NCI-H69 (cell line): ENCODE measurements at regions not wholly inside any gene's neighbourhood (a gene's known extent, or its start where the extent isn't known, plus 50 kb on each side); places are given as distances from the start of the nearest gene placed in this dataset.

Experiments used
- DNase-seq: peaks from one replicate; lab custom pipeline; 2025; lab: John Stamatoyannopoulos, UW

DNA sequence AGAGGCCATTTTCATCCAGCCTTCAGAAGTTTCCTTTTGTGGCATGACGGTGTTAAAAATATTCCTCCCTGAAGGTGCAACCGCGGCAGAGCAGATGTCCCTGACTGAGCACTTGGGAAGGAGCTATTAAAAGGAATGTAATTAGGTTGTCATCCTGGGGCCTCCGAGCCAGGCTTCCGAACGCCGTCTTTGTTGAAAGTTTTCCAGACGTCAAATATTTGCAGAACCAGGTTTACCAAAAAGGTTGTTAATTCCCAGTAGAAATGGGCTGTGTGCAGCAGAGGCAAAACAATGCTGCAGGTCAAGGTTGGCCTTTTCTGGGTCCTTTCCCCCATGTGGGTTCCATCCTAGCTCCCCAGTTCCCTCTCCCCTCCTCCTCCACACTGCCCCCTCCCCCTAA is 88.8 kb upstream of the CALM2 start:
- DNase-seq: peak; percentile 87

- no peak for DNase-seq
Measured at GRCh38 chr2:47264686-47265085, 88.4 kb upstream of the CALM2 start.

GRCh38 chr2:47264143-47264542 is 87.8 kb upstream of the CALM2 start:
- DNase-seq: peak; percentile 15

DNA sequence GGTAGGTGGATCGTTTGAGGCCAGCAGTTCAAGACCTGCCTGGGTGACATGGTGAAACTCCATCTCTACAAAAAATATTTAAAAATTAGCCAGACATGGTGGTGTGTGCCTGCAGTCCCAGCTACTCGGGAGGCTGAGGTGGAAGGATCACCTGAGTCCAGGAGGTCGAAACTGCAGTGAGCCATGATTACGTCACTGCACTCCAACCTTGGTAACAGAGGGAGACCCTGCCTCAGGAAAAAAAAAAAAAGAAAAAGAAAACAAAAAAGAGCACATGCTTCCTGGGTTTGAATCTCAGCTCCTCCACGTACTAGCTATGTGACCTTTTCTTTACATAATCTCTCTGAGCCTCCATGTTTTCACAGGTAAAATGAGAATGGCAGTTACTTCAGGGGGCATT is 86.3 kb upstream of the CALM2 start:
- DNase-seq: no peak

DNA sequence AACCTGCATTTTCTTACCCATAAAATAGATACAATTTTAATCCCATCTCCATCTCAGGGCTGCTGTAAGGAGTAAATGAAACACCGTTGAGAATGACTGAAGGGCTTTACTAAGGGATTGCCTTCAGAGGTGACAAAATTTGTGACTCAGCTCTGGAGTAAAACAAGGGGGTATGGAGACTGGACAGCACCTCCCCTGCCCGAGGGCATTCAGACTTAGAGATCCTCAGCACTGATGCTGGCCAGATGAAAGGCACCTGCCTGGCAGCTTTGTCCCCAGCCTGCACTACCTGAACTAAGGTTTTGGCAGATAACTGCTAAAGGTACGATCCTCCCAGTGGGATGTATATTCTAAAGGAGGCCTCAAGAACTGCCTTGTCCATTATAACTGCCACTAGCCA is 84.7 kb upstream of the CALM2 start:
- peak; percentile 21 for DNase-seq

GRCh38 chr2:47259829-47260228 is 83.5 kb upstream of the CALM2 start:
- DNase-seq: no peak

GRCh38 chr2:47257946-47258348 is 81.6 kb upstream of the CALM2 start:
- DNase-seq: no peak

- no peak for DNase-seq
Measured at GRCh38 chr2:47256416-47257087, 80.2 kb upstream of the CALM2 start.

DNA sequence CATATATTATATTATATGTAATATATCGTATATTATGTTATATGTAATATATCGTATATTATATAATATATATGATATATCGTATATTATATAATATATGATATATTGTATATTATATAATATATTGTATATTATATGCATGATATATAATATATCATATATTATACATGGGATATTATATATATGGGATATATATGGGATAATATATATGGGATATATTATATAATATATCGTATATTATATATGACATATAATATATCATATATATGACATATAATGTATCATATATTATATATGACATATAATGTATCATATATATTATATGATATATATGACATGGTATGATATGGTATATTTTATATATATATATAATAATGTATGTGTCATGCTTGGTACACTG is 79.5 kb upstream of the CALM2 start:
- no peak for DNase-seq

DNA sequence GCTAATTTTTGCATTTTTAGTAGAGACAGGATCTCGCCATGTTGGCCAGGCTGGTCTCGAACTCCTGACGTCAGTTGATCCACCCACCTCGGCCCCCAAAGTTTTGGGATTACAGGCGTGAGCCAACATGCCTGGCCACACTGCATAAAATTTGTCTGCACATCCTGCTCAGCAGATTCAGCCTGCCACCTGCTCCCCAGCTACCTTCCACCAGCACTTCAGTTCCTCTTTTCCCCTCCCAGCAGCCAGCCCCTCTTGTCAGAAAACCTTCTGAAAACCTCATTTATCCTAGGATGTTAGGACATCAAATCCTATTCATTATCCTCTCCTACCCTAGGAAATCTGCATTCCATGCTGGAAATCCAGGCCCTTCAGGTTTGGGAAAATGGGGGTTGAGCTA is 78.2 kb upstream of the CALM2 start:
- no peak for DNase-seq

- no peak for DNase-seq
Measured at GRCh38 chr2:47253447-47253846, 77.1 kb upstream of the CALM2 start.

DNA sequence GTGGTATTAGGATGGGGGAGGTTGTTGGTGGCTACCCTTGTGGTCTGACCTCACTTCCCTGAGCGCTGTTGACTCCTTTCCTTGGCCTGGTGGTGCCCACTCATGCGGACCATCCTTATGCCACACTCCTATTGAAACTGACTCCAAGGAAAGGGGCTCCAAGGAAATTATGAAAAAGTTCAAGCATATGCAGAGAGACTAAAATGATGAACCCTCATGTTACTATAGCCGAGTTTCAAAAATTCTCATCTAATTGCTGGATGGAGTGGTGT is 75.0 kb upstream of the CALM2 start:
- no peak for DNase-seq

- DNase-seq: peak; percentile 86
Measured at GRCh38 chr2:47250586-47251403, 74.5 kb upstream of the CALM2 start.

DNA sequence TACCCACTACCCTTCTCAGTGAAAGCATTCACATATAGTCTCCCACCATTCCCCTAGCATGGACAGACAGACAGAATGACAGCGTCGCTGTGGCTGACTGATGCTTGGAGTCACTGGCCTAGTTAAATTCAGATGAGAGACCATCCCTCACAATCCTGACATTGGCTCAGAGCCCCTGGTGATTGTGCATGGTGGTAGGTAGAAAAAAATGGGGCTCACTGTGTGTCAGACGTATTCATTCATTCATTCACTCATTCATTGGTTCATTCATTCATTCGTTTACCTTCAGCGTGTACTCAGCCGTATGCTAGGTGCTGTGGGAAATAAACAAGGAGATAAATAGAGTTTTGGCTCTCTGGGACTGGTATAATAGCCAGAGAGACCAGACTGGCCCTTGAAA is 73.6 kb upstream of the CALM2 start:
- no peak for DNase-seq

GRCh38 chr2:47249157-47249900 is 73.0 kb upstream of the CALM2 start:
- peak; percentile 28 for DNase-seq

DNA sequence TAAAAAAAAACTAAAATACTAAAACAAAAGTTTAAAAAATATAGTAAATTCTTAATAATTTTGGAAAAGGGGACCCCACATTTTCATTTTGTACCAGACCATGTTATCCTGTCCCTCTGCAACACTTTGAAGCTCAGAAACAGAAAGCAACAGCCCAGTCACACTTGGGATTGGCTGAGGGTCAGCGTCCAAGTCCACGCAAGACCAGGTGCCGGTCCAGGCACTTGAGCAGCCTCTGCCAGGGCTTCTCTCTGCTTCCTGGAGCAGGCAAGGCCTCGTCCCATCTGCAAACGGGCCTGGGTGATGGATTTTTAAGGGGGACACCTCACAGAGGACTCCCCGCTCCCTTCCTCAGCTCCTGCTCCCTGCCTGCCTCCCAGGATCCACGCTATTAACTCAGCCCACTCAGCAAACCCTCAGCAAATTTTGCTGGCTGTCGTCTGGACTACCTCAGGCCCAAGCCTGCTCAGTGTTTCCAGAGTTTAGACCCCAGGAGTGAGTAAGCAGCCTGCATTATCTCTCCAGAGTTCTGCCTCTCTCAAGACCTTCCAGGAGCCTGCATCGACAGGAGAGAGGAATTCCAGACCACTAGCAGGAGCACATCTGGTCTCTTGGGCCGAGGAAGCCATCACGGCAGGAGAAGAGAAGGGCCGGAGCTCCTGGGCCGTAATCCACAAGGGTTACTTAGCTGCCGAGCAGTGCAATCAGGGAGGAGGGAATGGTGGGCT is 67.4 kb upstream of the CALM2 start:
- DNase-seq: no peak

DNA sequence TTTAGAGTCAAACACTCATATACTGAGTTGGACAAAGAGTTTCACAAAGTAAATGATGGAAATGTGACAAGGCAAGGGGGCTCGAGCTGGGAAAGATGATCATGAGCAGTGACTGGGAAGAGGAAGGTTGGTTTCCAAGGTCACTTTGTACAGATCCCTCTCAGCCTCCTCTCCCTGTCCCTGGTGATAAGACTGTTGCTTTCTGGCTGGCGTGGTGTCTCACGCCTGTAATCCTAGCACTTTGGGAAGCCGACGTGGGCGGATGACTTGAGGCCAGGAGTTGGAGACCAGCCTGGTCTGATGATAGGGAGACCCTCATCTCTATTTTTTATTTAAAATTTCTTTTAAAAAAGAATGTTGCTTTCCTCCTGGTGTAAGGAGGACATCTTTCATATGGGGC is 65.4 kb upstream of the CALM2 start:
- DNase-seq: no peak

GRCh38 chr2:47239119-47239969 is 63.0 kb upstream of the CALM2 start:
- DNase-seq: peak; percentile 57

GRCh38 chr2:47238638-47239037 is 62.3 kb upstream of the CALM2 start:
- no peak for DNase-seq

GRCh38 chr2:47237375-47238334 is 61.3 kb upstream of the CALM2 start:
- no peak for DNase-seq
